HG03196 (cell line): ENCODE measurements at regions not wholly inside any gene's neighbourhood (a gene's known extent, or its start where the extent isn't known, plus 50 kb on each side); places are given as distances from the start of the nearest gene placed in this dataset.
"Not testable (repeated sequence)": the region's sequence is repeated elsewhere in the genome, so short reads cannot be mapped to it uniquely, and the experiment has no call there.

Experiments used
- ATAC-seq: cut with Tn5 transposase; IDR thresholded peaks from one replicate; pipeline ENCODE4 v1.9.1; 2021; ENCODE audit not compliant: unreplicated experiment

DNA sequence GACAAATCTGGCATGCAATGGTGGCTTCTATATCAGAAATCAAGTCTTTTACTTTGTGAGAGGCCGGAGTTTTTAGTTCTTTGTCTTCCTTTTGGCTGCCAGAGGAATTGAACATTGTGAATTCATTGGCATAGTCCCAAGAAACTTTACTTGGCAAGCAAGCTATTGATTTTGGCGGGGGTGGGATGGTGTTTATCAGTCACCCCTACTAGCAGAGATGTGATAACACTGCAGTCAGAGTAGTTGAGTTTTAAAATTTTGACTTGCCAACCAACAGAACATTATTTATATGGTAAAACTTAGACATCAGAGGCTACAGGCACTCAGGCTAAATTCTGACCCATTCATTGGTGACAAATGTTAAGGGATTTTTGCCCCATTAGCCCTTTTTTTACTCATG lies 129.7 kb downstream of the FAM72C start:
- not testable (repeated sequence) for ATAC-seq

- not testable (repeated sequence) for ATAC-seq
Observed at GRCh38 chr1:143839182-143839581, 132.6 kb downstream of the FAM72C start.

DNA sequence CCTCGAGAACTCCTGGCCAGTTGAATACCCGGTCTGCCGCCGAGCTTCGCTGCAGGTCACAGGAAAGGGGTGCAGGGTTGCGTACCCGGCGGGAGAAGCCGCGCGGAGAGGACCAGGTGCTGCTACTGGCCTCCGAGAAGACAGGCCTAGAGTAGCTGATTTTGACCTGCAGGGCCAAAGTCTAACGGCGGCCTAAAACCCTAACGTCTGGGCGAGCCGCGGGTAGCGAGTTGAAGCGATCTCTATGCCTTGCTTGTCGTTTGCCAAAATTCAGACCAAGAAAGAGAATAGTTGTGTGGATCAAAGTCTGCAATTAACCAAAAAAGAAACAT lies 133.2 kb downstream of the FAM72C start:
- not testable (repeated sequence) for ATAC-seq

- ATAC-seq = not testable (repeated sequence)
Observed at GRCh38 chr1:143837924-143838597, 133.7 kb downstream of the FAM72C start.

DNA sequence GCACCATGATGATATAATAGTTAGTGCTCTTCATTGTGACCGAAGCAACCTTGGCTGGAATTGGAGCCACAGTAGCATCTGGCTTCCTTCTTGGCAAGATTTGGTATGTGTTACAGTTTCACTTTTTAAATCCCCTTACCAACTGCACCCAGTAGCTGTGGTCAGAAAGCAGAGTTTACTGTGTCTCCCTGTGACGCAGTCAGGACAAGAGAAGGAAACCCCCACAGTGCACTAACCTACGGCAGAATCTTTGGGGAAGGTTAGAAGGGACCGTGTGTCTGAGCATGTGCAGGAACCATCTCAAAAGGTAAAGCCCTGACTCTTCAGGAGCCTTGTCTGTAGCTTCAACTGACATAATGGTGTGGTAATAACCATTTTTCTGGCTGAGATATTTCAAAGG lies 138.4 kb downstream of the FAM72C start:
- not testable (repeated sequence) for ATAC-seq

- not testable (repeated sequence) for ATAC-seq
Observed at GRCh38 chr1:143832379-143832716, 139.4 kb downstream of the FAM72C start.

- ATAC-seq = not testable (repeated sequence)
Observed at GRCh38 chr1:143831479-143832378, 140.1 kb downstream of the FAM72C start.

GRCh38 chr1:143826162-143826561 lies 145.6 kb downstream of the FAM72C start:
- not testable (repeated sequence) for ATAC-seq

GRCh38 chr1:143824266-143824665 lies 147.5 kb downstream of the FAM72C start:
- not testable (repeated sequence) for ATAC-seq

GRCh38 chr1:143820058-143820457 lies 151.7 kb downstream of the FAM72C start:
- ATAC-seq = not testable (repeated sequence)

GRCh38 chr1:143816369-143816768 lies 155.4 kb downstream of the FAM72C start:
- ATAC-seq = not testable (repeated sequence)

DNA sequence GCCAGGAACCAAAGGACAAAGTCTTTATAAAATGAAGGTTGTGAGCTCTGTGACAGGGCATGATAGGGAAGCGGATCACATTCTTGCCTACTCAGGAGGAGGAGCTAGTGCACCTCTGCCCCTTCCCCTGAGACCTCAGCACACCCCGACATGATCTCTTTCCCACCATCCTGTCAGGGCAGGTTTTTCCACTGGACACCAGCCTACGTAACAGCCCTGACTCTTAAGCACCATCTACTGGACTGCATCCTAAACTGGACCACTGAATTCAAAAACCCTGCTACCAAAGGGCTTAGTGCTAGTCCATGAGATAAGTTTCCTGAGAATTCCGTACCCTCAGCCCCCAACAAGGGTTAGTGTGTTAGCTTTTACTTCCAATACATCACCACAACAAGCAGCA lies 166.4 kb downstream of the FAM72C start:
- not testable (repeated sequence) for ATAC-seq

- not testable (repeated sequence) for ATAC-seq
Observed at GRCh38 chr1:143804707-143805356, 167.0 kb downstream of the FAM72C start.

DNA sequence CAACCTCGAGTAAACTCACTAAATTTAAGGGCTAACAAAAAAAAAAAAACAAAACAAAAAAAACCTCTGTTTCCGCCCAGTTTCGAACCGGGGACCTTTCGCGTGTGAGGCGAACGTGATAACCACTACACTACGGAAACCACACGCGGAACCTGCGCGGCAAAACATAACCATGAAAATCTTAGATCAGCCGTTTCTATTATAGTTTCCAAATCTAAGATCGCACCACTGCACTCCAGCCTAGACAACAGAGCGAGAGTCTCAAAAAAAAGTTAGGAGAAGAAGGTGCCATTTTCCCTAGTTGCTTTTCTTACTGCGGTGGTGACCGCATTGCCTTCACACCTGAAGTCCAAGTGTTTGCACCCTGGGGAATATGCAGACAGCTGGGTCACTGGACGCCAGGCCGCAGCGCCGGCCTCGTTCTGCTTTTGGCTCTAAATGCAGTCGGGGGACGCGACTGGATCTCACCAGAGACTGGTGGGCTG lies 167.8 kb downstream of the FAM72C start:
- ATAC-seq = not testable (repeated sequence)

GRCh38 chr1:143803095-143803494 lies 168.7 kb downstream of the FAM72C start:
- not testable (repeated sequence) for ATAC-seq

GRCh38 chr1:143799568-143800187 lies 172.1 kb downstream of the FAM72C start:
- peak; percentile 57 for ATAC-seq

GRCh38 chr1:143796369-143796768 lies 175.4 kb downstream of the FAM72C start:
- not testable (repeated sequence) for ATAC-seq

GRCh38 chr1:143792047-143792937 lies 179.5 kb downstream of the FAM72C start:
- ATAC-seq = not testable (repeated sequence)

- not testable (repeated sequence) for ATAC-seq
Observed at GRCh38 chr1:143786381-143786780, 185.4 kb downstream of the FAM72C start.

DNA sequence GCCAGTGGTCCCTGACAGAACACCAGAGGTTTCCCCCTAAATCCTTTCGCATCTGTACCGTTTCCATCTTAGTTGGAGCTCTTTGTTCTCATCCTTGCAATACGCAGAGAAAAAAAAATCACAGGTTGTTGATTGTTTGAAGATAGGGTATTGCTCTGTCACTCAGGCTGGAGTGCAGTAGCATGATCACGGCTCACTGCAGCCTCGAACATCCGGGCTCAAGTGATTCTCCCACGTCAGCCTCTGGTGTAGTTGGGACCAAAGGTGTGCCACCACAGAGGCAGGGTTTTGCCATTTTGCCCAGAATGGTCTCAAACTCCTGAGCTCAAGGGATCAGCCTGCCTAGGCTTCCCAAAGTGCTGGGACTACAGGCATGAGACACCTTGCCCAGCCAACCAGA lies 185.9 kb downstream of the FAM72C start:
- not testable (repeated sequence) for ATAC-seq
